ENCODE measurements at regions not wholly inside any gene's neighbourhood (a gene's known extent, or its start where the extent isn't known, plus 50 kb on each side); places are given as distances from the start of the nearest gene placed in this dataset.

DNA sequence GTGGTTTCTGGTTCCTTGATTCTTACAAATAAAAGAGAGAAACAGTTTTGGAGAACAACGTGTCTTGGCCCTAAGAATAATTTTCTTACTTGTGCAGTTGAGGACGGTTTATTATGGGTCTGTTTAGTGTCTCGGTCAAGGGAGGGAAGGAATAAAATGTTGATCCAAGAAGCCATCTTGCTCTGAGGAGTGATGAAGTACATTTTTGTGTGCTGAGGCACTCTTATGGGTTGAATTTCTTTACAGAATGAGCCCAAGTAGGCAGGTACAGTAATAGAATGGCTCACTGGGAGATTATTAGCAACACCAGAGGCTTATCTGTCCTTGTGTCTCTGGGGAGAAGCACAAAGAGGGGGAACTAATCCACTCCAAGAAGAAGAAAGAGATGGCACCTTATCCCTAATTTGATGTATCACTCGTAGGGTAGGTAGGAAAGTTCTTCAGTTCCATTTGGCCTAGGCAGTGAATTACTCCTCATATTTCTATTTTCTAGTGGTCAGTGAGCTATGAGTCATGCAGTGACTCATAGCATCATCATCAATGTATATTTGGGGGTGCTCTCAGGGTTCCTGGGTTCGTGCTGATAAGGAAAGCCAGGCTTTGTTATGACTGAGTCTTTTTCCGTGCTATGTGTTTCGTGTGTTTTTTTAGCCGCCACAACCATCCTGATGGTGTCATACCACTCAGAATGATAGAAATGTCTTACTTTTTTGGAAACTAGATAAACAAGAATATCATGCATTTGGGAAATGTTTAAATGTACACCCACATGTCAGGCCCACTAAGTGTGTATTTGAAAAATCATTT, 250.1 kb upstream of the CTAGE1 start:
- Histone ChIP-seq H3K4me1 (peaks cover 0 to 9% (median 2%) of the 10 kb centered on the region in 4 donors), H3K27ac (peak overlapping the region in 1 of 4 donors; percentile 66), H3K9me3 (no peaks in the 10 kb centered on the region), H3K36me3 (no peaks in the 10 kb centered on the region), H3K4me3 (no peak overlapping the region), H3K27me3 (no peaks in the 10 kb centered on the region)
- TF ChIP-seq POLR2A (IDR thresholded peaks at IDR 0.05), result no peak
- TF ChIP-seq, protein P1, sequence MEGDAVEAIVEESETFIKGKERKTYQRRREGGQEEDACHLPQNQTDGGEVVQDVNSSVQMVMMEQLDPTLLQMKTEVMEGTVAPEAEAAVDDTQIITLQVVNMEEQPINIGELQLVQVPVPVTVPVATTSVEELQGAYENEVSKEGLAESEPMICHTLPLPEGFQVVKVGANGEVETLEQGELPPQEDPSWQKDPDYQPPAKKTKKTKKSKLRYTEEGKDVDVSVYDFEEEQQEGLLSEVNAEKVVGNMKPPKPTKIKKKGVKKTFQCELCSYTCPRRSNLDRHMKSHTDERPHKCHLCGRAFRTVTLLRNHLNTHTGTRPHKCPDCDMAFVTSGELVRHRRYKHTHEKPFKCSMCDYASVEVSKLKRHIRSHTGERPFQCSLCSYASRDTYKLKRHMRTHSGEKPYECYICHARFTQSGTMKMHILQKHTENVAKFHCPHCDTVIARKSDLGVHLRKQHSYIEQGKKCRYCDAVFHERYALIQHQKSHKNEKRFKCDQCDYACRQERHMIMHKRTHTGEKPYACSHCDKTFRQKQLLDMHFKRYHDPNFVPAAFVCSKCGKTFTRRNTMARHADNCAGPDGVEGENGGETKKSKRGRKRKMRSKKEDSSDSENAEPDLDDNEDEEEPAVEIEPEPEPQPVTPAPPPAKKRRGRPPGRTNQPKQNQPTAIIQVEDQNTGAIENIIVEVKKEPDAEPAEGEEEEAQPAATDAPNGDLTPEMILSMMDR (IDR thresholded peaks at IDR 0.05), result no peak
- DNase-seq, result no peak

DNA sequence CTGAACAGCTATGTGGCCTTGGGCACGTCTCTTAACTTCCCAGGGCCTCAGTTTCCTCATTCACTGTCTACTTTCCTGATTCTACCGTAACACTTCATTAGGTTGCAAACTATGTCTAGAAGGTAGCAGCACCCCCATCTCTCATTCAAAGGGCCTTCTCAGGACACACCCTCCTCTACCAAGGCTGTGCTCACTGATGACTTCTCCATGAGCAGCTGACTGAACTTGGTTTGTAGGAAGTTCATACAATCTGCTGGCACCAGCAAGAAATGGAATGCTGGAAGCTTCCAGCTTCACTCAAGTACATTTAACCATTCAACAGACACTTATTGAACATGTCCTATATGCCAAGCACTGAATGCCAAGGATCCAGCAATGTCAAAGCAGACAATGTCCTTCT, 250.8 kb upstream of the CTAGE1 start:
- peak overlapping the region in 1 of 4 donors; percentile 66 for H3K27ac ChIP-seq
- peaks cover 0 to 9% (median 2%) of the 10 kb centered on the region in 4 donors for H3K4me1 ChIP-seq
- no peak for DNase-seq
- H3K9me3 ChIP-seq, result no peaks in the 10 kb centered on the region
- H3K36me3 ChIP-seq, result no peaks in the 10 kb centered on the region
- no peaks in the 10 kb centered on the region for H3K27me3 ChIP-seq
- no peak overlapping the region for H3K4me3 ChIP-seq
- no peak for TF ChIP-seq POLR2A (IDR thresholded peaks at IDR 0.05)
- TF ChIP-seq, protein P1 (IDR thresholded peaks at IDR 0.05), result no peak

DNA sequence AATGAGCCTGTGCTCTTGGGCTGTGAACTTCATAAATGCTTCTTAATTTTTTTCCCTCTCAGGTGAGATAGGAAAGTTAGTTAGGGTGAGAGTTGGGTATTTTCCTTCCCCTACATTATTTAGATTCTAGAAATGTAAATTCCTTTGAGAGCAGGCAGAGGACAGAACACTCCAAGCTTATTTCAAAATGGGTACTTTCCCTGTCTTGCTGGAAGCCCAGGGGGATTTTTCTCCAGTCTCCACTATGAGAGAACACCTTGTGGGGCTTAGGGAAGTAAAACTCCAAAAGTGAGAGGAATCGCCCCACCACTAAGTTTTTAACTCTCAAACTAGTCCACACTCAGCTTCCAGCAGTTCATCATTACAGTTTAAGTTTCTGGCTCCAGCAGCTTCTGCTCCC, 253.2 kb upstream of the CTAGE1 start:
- no peak for DNase-seq
- peak overlapping the region in 1 of 4 donors; percentile 15 for H3K27ac ChIP-seq
- no peaks in the 10 kb centered on the region for H3K9me3 ChIP-seq
- H3K4me1 ChIP-seq, result peaks cover 0 to 9% (median 2%) of the 10 kb centered on the region in 4 donors
- H3K36me3 ChIP-seq, result no peaks in the 10 kb centered on the region
- TF ChIP-seq, protein P1 (IDR thresholded peaks at IDR 0.05), result no peak
- no peak for TF ChIP-seq POLR2A (IDR thresholded peaks at IDR 0.05)
- H3K4me3 ChIP-seq, result no peak overlapping the region
- no peaks in the 10 kb centered on the region for H3K27me3 ChIP-seq

DNA sequence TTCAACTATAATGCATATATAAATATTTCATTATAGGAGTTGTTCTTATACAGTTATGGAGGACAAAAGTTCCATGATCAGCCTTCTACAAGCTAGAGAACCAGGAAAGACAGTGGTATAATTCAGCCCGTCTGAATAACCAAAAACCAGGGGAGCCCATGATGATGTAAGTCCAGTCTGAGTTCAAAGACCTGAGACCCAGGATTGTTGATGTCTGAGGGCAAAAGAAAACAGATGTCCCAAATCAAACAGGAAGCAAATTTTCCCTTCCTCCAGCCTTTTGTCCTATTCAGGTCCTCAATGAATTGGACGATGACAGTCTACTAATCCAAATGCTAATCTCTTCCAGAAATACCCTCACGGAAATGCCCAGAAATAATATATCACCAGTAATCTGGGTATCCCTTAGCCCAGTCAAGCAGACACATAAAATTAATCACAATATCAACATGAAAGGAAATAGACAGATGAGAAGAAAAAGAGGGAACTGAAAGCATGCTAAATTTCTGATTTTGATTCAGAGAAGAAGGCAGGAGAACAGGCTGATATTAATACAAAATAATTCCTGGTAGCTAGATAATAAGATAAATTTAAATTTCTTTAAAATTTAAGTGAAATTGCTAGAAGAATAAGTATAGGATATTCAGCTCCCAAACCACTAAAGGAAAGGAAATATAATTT, 255.6 kb upstream of the CTAGE1 start:
- TF ChIP-seq POLR2A (IDR thresholded peaks at IDR 0.05), result no peak
- TF ChIP-seq, protein P1 (IDR thresholded peaks at IDR 0.05), result no peak
- Histone ChIP-seq H3K27me3 (no peaks in the 10 kb centered on the region), H3K4me1 (peaks cover 0 to 12% (median 2%) of the 10 kb centered on the region in 4 donors), H3K9me3 (no peaks in the 10 kb centered on the region), H3K27ac (no peak overlapping the region), H3K36me3 (no peaks in the 10 kb centered on the region), H3K4me3 (no peak overlapping the region)
- no peak for DNase-seq

DNA sequence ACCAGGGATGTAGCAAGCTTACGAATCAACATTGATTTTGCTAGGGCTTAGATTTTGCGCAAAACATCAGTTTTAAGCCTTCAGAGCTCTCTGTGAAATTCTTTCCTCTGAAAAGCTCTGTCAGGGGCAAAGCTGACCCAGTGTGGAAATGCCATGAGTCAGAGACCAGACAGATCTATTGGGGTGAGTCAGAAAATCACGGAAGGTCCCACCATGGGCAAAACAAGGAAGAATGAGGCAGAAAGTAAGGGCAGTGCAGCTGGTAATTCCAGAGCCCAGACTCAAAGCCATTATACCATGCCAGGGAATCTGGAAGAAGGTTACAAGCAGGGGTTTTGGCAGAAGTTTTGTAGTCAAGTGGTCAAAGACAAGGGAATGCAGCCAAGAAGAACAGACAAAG, 256.6 kb upstream of the CTAGE1 start:
- H3K4me1 ChIP-seq, result peaks cover 0 to 15% (median 2%) of the 10 kb centered on the region in 4 donors
- TF ChIP-seq, protein P1 (IDR thresholded peaks at IDR 0.05), result no peak
- no peak for TF ChIP-seq POLR2A (IDR thresholded peaks at IDR 0.05)
- no peaks in the 10 kb centered on the region for H3K36me3 ChIP-seq
- DNase-seq, result no peak
- no peaks in the 10 kb centered on the region for H3K9me3 ChIP-seq
- no peak overlapping the region for H3K27ac ChIP-seq
- H3K4me3 ChIP-seq, result no peak overlapping the region
- no peaks in the 10 kb centered on the region for H3K27me3 ChIP-seq

All from Peyer's patch (tissue), 4 donors.